ENCODE measurements at regions not wholly inside any gene's neighbourhood (a gene's known extent, or its start where the extent isn't known, plus 50 kb on each side); places are given as distances from the start of the nearest gene placed in this dataset.

GRCh38 chr1:219067350-219067712 is 106.3 kb upstream of the LYPLAL1 start:
- no peak for TF ChIP-seq CTCF (IDR thresholded peaks at IDR 0.05 in 8 of 11, conservative IDR thresholded peaks at IDR 0.05 in 3 of 11)
- TF ChIP-seq POLR2A (IDR thresholded peaks at IDR 0.05), result no peak
